A549 (cell line): ENCODE measurements at regions not wholly inside any gene's neighbourhood (a gene's known extent, or its start where the extent isn't known, plus 50 kb on each side); places are given as distances from the start of the nearest gene placed in this dataset.

ENCODE experiments used
- ATAC-seq, 2 experiments: fragments of 200-7000 bp in 1 of 2; fragments of >200 bp in 1 of 2; cut with Nextera tagmentation in 1 of 2; cut with Tn5 transposase in 1 of 2; 3 replicates each; pipeline versions ENCODE4 v1.8.0 to v1.9.1; 2018 to 2020; ENCODE audit warnings: mild to moderate bottlenecking in 1 of 2, moderate library complexity in 1 of 2
- CTCF ChIA-PET: fragments of 300-600 bp; sonication (Branson Sonifier 250); formaldehyde crosslinking; extraction: SDS; loops from one replicate; lab custom pipeline; 2021; ENCODE audit warnings: antibody characterized with exemption, inconsistent platforms; lab: Yijun Ruan, JAX
- POLR2A ChIA-PET: fragments of 350-600 bp; formaldehyde crosslinking; extraction: SDS; loops from one replicate; lab custom pipeline; 2021; ENCODE audit warnings: antibody characterized with exemption, inconsistent platforms; lab: Yijun Ruan, JAX
- DNase-seq, 2 experiments: peaks; one replicate each; pipeline versions ENCODE4 v3.0.0 to v3.0.0-alpha.2; 2011 to 2016; ENCODE audit warnings: low read depth in 1 of 2, low spot score in 1 of 2
- FAIRE-seq: peaks from 2 replicates; lab custom pipeline; 2011; peaks lifted over from hg19 to GRCh38; lab: Jason Lieb, UNC
- H3K27ac ChIP-seq, 2 experiments: fragments of >200 bp; sonication (Bioruptor Twin); formaldehyde crosslinking; 3 replicates each; pipeline ENCODE4 v1.5.1; 2016 to 2017
- H3K4me1 ChIP-seq: fragments of >200 bp; sonication (Bioruptor Twin); formaldehyde crosslinking; 3 replicates; pipeline ENCODE4 v1.6.1; 2016
- H3K4me2 ChIP-seq: fragments of >200 bp; sonication (Bioruptor Twin); formaldehyde crosslinking; 3 replicates; pipeline ENCODE4 v1.6.1; 2016
- H3K4me3 ChIP-seq: fragments of >200 bp; sonication (Bioruptor Twin); formaldehyde crosslinking; 3 replicates; pipeline ENCODE4 v1.5.1; 2016
- H3K9me3 ChIP-seq: fragments of >200 bp; sonication (Bioruptor Twin); formaldehyde crosslinking; 3 replicates; pipeline ENCODE4 v1.6.1; 2016
- BHLHE40 ChIP-seq: IDR thresholded peaks from 2 replicates; pipeline ENCODE4 v1.6.1; 2012; ENCODE audit warnings: low read depth, low read length, inconsistent platforms
- CBX2 ChIP-seq: fragments of 200-600 bp; sonication (generic); IDR thresholded peaks from 2 replicates; pipeline ENCODE4 v1.6.1; 2016; ENCODE audit warnings: low read depth, mild to moderate bottlenecking, borderline replicate concordance
- CEBPB ChIP-seq, 2 experiments: fragments of >200 bp in 1 of 2; sonication (Bioruptor Twin) in 1 of 2; formaldehyde crosslinking in 1 of 2; IDR thresholded peaks; 2 replicates each; pipeline ENCODE4 v1.6.1; 2012 to 2016
- EHF ChIP-seq: fragments of 250-450 bp; sonication (Bioruptor Pico); IDR thresholded peaks from 2 replicates; pipeline ENCODE4 v1.5.0; 2020; ENCODE audit warnings: mild to moderate bottlenecking
- EP300 ChIP-seq, 2 experiments: fragments of >200 bp; sonication (Bioruptor Twin); formaldehyde crosslinking; IDR thresholded peaks; 2 replicates in 1 of 2; 3 replicates in 1 of 2; pipeline ENCODE4 v1.6.1; 2016 to 2017
- FOSB ChIP-seq: fragments of 250-450 bp; sonication (Bioruptor Pico); IDR thresholded peaks from 2 replicates; pipeline ENCODE4 v1.5.0; 2020; ENCODE audit warnings: mild to moderate bottlenecking, moderate library complexity
- FOXS1 ChIP-seq: fragments of 250-450 bp; sonication (Bioruptor Pico); IDR thresholded peaks from 2 replicates; pipeline ENCODE4 v1.5.0; 2020; ENCODE audit warnings: mild to moderate bottlenecking, moderate library complexity
- GATA3 ChIP-seq: IDR thresholded peaks from 2 replicates; pipeline ENCODE4 v1.6.1; 2012; ENCODE audit warnings: borderline replicate concordance
- HEYL ChIP-seq: fragments of 250-450 bp; sonication (Bioruptor Pico); IDR thresholded peaks from 2 replicates; pipeline ENCODE4 v1.8.0; 2021; ENCODE audit warnings: mild to moderate bottlenecking, moderate library complexity
- HMGXB4 ChIP-seq: fragments of 250-450 bp; sonication (Bioruptor Pico); IDR thresholded peaks from 2 replicates; pipeline ENCODE4 v1.5.0; 2021; ENCODE audit warnings: mild to moderate bottlenecking, moderate library complexity, borderline replicate concordance
- HOXA7 ChIP-seq: fragments of 250-450 bp; sonication (Bioruptor Pico); IDR thresholded peaks from 2 replicates; pipeline ENCODE4 v1.5.0; 2020; ENCODE audit warnings: mild to moderate bottlenecking, moderate library complexity
- HOXB13 ChIP-seq: fragments of 250-450 bp; sonication (Bioruptor Pico); IDR thresholded peaks from 2 replicates; pipeline ENCODE4 v1.5.0; 2020; ENCODE audit warnings: low read depth, mild to moderate bottlenecking, moderate library complexity
- HOXB5 ChIP-seq: fragments of 250-450 bp; sonication (Bioruptor Pico); IDR thresholded peaks from 2 replicates; pipeline ENCODE4 v1.5.0; 2020; ENCODE audit warnings: mild to moderate bottlenecking, moderate library complexity
- JUN ChIP-seq, 2 experiments: fragments of >200 bp; sonication (Bioruptor Twin); formaldehyde crosslinking; IDR thresholded peaks; 2 replicates in 1 of 2; 3 replicates in 1 of 2; pipeline ENCODE4 v1.6.1; 2016 to 2017
- KDM5A ChIP-seq: fragments of 200-600 bp; sonication (generic); IDR thresholded peaks from 2 replicates; pipeline ENCODE4 v1.6.1; 2016; ENCODE audit warnings: antibody characterized with exemption, mild to moderate bottlenecking
- MAFK ChIP-seq: fragments of 450-650 bp; IDR thresholded peaks from 2 replicates; pipeline ENCODE4 v1.6.1; 2014; ENCODE audit not compliant: partially characterized antibody
- NFE2L2 ChIP-seq: fragments of 150-350 bp; conservative IDR thresholded peaks from 2 replicates; pipeline ENCODE4 v1.6.1; 2014; ENCODE audit warnings: low read length
- NPAS2 ChIP-seq: fragments of 250-450 bp; sonication (Bioruptor Pico); IDR thresholded peaks from 2 replicates; pipeline ENCODE4 v1.8.0; 2022; ENCODE audit warnings: mild to moderate bottlenecking, moderate library complexity, borderline replicate concordance
- NR3C1 ChIP-seq: fragments of >200 bp; sonication (Bioruptor Twin); formaldehyde crosslinking; IDR thresholded peaks from 3 replicates; pipeline ENCODE4 v1.6.1; 2017
- PHF8 ChIP-seq: fragments of 200-600 bp; sonication (generic); IDR thresholded peaks from 2 replicates; pipeline ENCODE4 v1.6.1; 2016; ENCODE audit warnings: low read depth, mild to moderate bottlenecking, antibody characterized with exemption, moderate library complexity, borderline replicate concordance
- POLR2A ChIP-seq: IDR thresholded peaks from 2 replicates; pipeline ENCODE4 v1.6.1; 2012; ENCODE audit warnings: mild to moderate bottlenecking, low read length
- POLR2AphosphoS2 ChIP-seq: conservative IDR thresholded peaks from 2 replicates; pipeline ENCODE4 v1.6.1; 2012; ENCODE audit warnings: low read length, improper control_type of control experiment, inconsistent platforms
- RFX5 ChIP-seq: fragments of 450-650 bp; IDR thresholded peaks from 2 replicates; pipeline ENCODE4 v1.7.1; 2014; ENCODE audit warnings: antibody characterized with exemption, mild to moderate bottlenecking, moderate library complexity
- RNF2 ChIP-seq: fragments of 200-600 bp; sonication (generic); IDR thresholded peaks from 2 replicates; pipeline ENCODE4 v1.6.1; 2016; ENCODE audit warnings: low read depth, mild to moderate bottlenecking, antibody characterized with exemption, moderate library complexity, borderline replicate concordance
- SMC3 ChIP-seq: fragments of >200 bp; sonication (Bioruptor Twin); formaldehyde crosslinking; IDR thresholded peaks from 3 replicates; pipeline ENCODE4 v1.6.1; 2018; ENCODE audit warnings: inconsistent platforms
- SREBF2 ChIP-seq: fragments of 450-650 bp; IDR thresholded peaks from 2 replicates; pipeline ENCODE4 v1.6.1; 2014; ENCODE audit warnings: mild to moderate bottlenecking, moderate library complexity
- TFCP2L1 ChIP-seq: fragments of 250-450 bp; sonication (Bioruptor Pico); IDR thresholded peaks from 2 replicates; pipeline ENCODE4 v1.5.0; 2021; ENCODE audit warnings: mild to moderate bottlenecking
- USF2 ChIP-seq: fragments of 450-650 bp; IDR thresholded peaks from 2 replicates; pipeline ENCODE4 v1.6.1; 2014; ENCODE audit warnings: antibody characterized with exemption
- ZC3H11A ChIP-seq: fragments of 450-650 bp; IDR thresholded peaks from 2 replicates; pipeline ENCODE4 v1.6.1; 2014; ENCODE audit warnings: antibody characterized with exemption, mild to moderate bottlenecking
- WGBS: methylation state at CpG from one replicate; pipeline ENCODE4 v1.1.6; 2017; ENCODE audit errors: missing lambda C conversion rate; 5-methylcytosine and 5-hydroxymethylcytosine counted together
- TF ChIP-seq, protein P1 (sequence below): fragments of 250-450 bp; sonication (Bioruptor Pico); IDR thresholded peaks from 2 replicates; pipeline ENCODE4 v1.5.0; 2020; ENCODE audit warnings: low read depth, mild to moderate bottlenecking, moderate library complexity
- TF ChIP-seq, protein P2 (sequence below): IDR thresholded peaks from 2 replicates; pipeline ENCODE4 v1.6.1; 2012; ENCODE audit warnings: low read depth, borderline replicate concordance
- TF ChIP-seq, protein P3 (sequence below): fragments of >200 bp; sonication (Bioruptor Twin); formaldehyde crosslinking; IDR thresholded peaks from 2 replicates; pipeline ENCODE4 v1.6.1; 2016
- TF ChIP-seq, protein P4 (sequence below): fragments of >200 bp; sonication (Bioruptor Twin); formaldehyde crosslinking; IDR thresholded peaks from 3 replicates; pipeline ENCODE4 v1.6.1; 2016

DNA sequence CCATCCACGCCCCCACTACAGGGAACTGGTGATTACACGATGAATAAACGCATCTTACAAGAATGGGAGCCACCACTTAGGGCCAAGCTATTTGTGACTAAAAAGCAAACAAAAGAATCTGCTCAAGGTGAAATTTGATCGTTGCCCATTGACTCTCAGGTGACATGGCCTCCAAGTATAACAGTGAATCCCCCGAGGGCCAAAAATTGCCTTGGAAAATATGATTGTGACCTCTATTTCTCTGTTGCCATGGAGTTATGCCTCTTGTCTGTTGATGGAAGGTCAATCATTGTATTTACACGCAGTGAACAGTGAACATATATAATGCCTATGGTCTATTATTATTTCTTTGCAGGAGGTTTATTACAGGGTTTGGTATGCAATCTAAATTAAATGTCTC is 282.3 kb downstream of the KLF6 start:
- FAIRE-seq: no peak
- peak overlapping the region; percentile 6 to 52; a peak in 4 of 6 replicates for H3K27ac ChIP-seq
- no peak overlapping the region for H3K4me3 ChIP-seq
- no peak overlapping the region for H3K4me2 ChIP-seq
- H3K4me1 ChIP-seq: peaks cover 29% of the 10 kb centered on the region
- ChIA-PET CTCF (no interaction called here), POLR2A (no interaction called here)
- no peak for ATAC-seq
- DNase-seq: peak in 1 of 2 experiments; percentile 22
- WGBS: 76% methylated on average over 6 of the region's 6 CpGs
- H3K9me3 ChIP-seq: no peaks in the 10 kb centered on the region
- TF ChIP-seq, protein P1, sequence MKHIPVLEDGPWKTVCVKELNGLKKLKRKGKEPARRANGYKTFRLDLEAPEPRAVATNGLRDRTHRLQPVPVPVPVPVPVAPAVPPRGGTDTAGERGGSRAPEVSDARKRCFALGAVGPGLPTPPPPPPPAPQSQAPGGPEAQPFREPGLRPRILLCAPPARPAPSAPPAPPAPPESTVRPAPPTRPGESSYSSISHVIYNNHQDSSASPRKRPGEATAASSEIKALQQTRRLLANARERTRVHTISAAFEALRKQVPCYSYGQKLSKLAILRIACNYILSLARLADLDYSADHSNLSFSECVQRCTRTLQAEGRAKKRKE (CRISPR knock-in tag): no peak
- TF ChIP-seq USF2: no peak
- TF ChIP-seq HOXB13 (CRISPR knock-in tag): no peak
- TF ChIP-seq ZC3H11A: no peak
- no peak for TF ChIP-seq PHF8
- no peak for TF ChIP-seq CBX2
- TF ChIP-seq RFX5: no peak
- no peak for TF ChIP-seq HEYL (CRISPR knock-in tag)
- TF ChIP-seq NR3C1: no peak
- TF ChIP-seq, protein P2, sequence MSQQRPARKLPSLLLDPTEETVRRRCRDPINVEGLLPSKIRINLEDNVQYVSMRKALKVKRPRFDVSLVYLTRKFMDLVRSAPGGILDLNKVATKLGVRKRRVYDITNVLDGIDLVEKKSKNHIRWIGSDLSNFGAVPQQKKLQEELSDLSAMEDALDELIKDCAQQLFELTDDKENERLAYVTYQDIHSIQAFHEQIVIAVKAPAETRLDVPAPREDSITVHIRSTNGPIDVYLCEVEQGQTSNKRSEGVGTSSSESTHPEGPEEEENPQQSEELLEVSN: no peak
- no peak for TF ChIP-seq FOXS1 (CRISPR knock-in tag)
- no peak for TF ChIP-seq GATA3
- TF ChIP-seq HOXA7 (CRISPR knock-in tag): no peak

- ATAC-seq (peak; percentile 97 to 99), FAIRE-seq (peak; percentile 94), DNase-seq (peak; percentile 88 to 98)
- 4% methylated on average over 15 of the region's 15 CpGs for WGBS
- Histone ChIP-seq H3K4me3 (peak overlapping the region; percentile 21; the same call in 1 of the 3 replicates), H3K4me2 (peak overlapping the region; percentile 83), H3K4me1 (peaks cover 29% of the 10 kb centered on the region), H3K27ac (peak overlapping the region; percentile 65 to 82), H3K9me3 (no peaks in the 10 kb centered on the region)
- ChIA-PET CTCF (interaction anchor here (0.7 to 0.8 kb wide), 2 partner anchors 18 to 313 kb away, joined by 3 to 4 read pairs; no protein-coding TSS in a partner anchor), POLR2A (interaction anchor here (0.7 to 2.5 kb wide), 3 partner anchors 32 to 397 kb away, joined by 3 to 12 read pairs (median 3); partner anchors contain the start of gene KLF6)
- TF ChIP-seq KDM5A (no peak), TFCP2L1 (CRISPR knock-in tag) (no peak), JUN (IDR thresholded peaks at IDR 0.05) (peak; percentile 48 to 64; a peak in 3 of 5 replicates), NPAS2 (CRISPR knock-in tag) (no peak), SREBF2 (no peak), SMC3 (peak; percentile 30; the same call in 1 of the 3 replicates), HOXB5 (peak; percentile 88), EP300 (IDR thresholded peaks at IDR 0.05) (peak; percentile 53 to 87; a peak in 3 of 5 replicates), CEBPB (IDR thresholded peaks at IDR 0.05) (peak; percentile 65 to 85; a peak in 3 of 4 replicates), PHF8 (no peak), FOSB (peak; percentile 61), POLR2A (no peak), RNF2 (no peak), NFE2L2 (no peak), ZC3H11A (no peak), BHLHE40 (peak; percentile 86), HMGXB4 (CRISPR knock-in tag) (no peak), GATA3 (peak; percentile 85), POLR2AphosphoS2 (no peak), MAFK (peak; percentile 71), EHF (0 out of 2 replicates have a peak, but pooled peaks have one; percentile 74), HOXB13 (CRISPR knock-in tag) (peak; percentile 97), RFX5 (peak; percentile 74; the same call in 1 of the 2 replicates)
- TF ChIP-seq, protein P3, sequence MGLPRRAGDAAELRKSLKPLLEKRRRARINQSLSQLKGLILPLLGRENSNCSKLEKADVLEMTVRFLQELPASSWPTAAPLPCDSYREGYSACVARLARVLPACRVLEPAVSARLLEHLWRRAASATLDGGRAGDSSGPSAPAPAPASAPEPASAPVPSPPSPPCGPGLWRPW: peak; percentile 38; the same call in 1 of the 2 replicates
- TF ChIP-seq, protein P4, sequence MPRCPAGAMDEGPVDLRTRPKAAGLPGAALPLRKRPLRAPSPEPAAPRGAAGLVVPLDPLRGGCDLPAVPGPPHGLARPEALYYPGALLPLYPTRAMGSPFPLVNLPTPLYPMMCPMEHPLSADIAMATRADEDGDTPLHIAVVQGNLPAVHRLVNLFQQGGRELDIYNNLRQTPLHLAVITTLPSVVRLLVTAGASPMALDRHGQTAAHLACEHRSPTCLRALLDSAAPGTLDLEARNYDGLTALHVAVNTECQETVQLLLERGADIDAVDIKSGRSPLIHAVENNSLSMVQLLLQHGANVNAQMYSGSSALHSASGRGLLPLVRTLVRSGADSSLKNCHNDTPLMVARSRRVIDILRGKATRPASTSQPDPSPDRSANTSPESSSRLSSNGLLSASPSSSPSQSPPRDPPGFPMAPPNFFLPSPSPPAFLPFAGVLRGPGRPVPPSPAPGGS: peak; percentile 22; the same call in 1 of the 3 replicates
Observed at GRCh38 chr10:3500408-3500856, 284.6 kb downstream of the KLF6 start.
